ENCODE measurements at regions not wholly inside any gene's neighbourhood (a gene's known extent, or its start where the extent isn't known, plus 50 kb on each side); places are given as distances from the start of the nearest gene placed in this dataset.

GRCh38 chr4:38566806-38567398 is 97.1 kb upstream of the KLF3 start:
- no peak for DNase-seq

DNA sequence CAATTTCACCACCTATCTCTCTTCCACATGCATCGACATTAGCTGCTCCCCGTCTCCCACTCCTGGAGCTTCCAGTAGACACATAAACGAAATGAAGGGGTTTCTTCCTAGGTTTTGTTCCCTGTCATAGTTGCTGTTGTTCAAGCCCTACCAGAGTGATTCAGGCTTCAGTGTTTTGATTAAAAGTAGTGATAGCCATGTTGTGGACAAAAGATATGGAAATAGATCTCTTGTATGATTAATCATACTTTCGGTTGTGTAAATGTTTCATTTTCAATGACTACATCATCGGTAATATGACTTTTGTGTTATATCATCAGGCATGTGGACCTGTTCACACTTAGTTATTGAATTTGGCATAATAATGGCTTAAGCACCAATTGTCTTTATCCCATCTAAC is 96.5 kb upstream of the KLF3 start:
- DNase-seq: no peak

GRCh38 chr4:38568768-38569167 is 95.2 kb upstream of the KLF3 start:
- no peak for DNase-seq

DNA sequence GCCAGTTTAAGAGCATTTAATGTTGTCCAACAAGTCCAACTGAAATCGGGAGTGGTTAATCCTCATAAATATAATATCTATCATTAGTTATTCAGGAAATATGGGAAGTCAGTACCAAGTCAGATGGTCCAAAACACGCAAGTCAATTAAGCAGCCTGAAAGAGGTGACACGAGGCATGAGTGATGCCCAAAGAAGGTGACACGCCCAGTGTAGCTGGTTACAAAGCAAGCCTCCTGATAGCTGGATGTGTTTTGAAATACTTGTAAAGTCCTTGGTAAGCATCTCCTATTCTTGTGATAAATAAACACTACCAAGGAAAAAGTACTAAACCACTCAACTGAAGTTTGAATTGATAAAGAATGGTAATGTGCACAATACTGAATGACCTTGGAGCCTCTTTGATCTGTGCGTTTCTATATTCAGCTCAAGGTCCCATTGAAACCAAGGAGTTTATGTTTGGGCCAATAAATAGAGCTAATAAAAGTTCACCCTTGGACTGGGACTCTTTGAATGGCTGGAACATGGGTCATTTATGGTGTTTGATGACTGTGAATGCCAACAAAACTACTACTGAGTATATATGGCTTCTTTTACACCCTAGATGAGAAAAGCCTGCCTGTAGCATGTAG is 93.2 kb upstream of the KLF3 start:
- no peak for DNase-seq

DNA sequence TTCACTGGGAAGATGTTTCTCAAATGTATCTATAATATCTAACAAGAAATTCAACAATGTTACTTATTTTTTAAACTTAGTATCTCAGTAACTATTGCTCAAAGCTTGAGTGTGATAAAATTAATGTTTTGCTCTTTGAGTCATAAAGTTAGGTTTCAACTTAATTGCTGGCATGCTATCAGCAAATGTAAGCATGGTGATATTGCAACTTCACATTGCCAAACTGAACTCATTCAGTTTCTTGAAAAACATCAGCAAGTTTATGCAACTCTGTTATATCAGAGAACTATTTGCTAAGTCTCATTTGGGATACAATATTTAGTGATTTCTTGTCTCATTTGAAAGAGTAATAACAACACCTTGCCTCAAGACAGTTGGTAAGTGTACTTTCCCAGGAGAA is 91.2 kb upstream of the KLF3 start:
- DNase-seq: no peak

- no peak for DNase-seq
Observed at GRCh38 chr4:38574559-38575333, 89.3 kb upstream of the KLF3 start.

- DNase-seq: no peak
Observed at GRCh38 chr4:38576767-38577166, 87.2 kb upstream of the KLF3 start.

DNA sequence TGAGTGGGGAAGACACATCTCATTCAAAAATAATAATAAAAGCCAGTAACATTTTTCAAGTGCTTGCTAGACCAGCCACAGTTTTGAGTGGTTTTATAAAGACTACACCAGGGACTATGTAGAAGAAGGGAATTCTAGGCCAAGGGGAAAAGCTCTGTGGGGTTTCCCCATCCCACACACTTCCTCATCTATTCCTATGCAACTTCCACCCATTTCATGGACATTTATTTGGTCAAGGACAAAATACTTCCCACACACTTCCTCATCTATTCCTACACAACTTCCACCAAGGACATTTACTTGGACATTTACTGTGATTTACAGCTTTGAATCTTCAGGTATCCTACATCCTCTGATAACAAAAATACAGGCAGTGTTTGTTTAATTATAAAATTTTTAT is 86.5 kb upstream of the KLF3 start:
- DNase-seq: no peak

GRCh38 chr4:38581426-38582106 is 82.4 kb upstream of the KLF3 start:
- DNase-seq: no peak

DNA sequence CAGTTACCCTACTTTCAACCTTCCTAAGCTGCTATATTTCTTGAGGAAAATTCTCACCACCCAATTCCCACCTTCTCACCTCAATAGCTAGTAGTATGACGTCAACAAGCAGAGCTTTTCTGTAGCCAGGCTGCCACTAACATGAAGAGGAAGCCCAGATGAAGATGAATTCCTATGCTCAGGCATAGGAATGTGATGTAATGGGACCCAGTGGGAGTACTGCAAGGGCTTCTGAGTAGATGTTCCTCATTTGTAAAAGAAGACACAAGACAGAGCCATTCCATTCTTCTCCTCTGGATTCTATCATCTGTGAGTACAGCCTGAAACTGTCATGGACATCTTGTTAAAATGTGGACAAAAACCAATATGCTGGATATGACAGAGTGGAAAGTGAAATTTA is 81.6 kb upstream of the KLF3 start:
- no peak for DNase-seq

DNA sequence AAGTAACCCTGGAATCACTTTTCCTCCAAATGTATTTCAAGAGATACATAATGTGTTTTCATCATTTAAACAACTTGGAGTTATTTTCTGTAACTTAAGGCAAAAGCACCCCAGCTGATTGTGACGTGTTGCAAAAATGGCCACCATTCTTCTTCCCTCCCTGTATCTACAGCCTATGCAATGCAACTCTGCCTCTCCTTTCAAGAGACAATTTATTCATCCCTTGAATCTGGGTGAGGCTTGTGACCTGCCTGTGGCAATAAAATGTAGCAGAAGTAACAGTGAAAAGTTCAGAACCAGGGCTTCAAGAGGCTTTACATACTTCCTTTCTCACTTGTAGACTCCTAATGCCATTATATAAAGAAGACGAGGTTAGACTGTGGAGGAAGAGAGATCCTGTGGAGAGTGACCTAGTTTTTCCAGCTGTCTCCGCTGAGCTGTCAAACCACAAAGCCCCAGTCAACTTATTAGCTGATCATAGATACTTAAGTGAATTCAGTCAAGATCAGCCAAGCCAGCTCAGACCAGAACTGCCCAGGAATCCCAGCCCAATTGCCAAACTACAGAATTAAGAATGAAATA is 81.0 kb upstream of the KLF3 start:
- no peak for DNase-seq

- no peak for DNase-seq
Observed at GRCh38 chr4:38585871-38586270, 78.1 kb upstream of the KLF3 start.

DNA sequence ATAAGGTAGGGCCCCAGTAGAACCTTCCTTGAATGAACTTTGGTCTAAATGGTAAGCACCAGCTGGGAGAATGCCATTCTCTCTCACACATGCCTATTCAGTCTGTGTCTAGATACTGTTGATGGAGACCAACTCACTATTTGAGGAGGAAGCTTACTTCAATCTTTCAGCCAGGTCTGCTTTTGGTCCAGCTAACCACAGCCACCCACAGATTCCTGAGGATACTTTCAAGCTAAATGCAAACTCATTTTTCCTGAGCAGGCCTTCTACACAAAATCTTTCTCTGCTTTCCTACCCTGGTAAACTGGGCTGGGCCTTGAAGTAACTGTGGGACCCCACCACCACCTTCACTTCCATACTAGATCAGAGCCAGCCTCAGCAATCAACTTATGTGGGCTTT is 76.9 kb upstream of the KLF3 start:
- no peak for DNase-seq

- DNase-seq: no peak
Observed at GRCh38 chr4:38590046-38590445, 74.0 kb upstream of the KLF3 start.

GRCh38 chr4:38591617-38592337 is 72.2 kb upstream of the KLF3 start:
- DNase-seq: no peak

DNA sequence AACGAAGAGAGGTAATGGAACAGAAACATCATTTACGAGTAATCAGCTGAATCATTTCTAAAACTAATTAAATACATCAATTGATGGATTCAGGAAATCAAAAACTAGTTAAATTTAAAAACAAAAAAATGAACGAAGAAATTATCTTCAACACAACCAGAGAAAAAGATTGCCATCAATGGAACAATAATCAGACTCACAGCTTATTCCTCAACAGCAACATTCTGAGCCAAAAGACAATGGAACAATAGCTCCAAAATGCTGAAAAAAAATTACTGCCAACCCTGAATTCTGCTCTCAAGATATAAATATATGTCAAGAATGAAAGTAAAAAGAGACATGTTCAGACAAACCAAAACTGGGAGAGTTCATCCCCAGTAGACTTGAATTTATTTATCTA is 65.5 kb upstream of the KLF3 start:
- no peak for DNase-seq

DNA sequence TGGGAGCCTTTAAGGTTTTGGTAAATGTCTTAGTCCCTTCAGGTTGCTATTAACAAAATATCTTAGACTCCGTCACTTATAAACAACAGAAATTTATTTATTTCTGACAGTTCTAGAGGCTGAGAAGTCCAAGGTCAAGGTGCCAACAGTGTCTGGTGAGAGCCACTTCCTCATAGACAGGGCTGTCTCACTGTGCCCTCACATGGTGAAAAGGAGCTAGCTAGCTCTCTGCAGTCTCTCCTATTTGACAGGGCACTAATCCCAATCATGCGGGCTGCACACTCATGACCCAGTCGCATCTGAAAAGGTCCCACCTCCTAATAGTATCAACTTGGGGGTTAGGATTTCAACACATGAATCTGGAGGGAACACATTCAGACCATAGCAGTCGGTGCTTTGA is 63.4 kb upstream of the KLF3 start:
- DNase-seq: no peak

DNA sequence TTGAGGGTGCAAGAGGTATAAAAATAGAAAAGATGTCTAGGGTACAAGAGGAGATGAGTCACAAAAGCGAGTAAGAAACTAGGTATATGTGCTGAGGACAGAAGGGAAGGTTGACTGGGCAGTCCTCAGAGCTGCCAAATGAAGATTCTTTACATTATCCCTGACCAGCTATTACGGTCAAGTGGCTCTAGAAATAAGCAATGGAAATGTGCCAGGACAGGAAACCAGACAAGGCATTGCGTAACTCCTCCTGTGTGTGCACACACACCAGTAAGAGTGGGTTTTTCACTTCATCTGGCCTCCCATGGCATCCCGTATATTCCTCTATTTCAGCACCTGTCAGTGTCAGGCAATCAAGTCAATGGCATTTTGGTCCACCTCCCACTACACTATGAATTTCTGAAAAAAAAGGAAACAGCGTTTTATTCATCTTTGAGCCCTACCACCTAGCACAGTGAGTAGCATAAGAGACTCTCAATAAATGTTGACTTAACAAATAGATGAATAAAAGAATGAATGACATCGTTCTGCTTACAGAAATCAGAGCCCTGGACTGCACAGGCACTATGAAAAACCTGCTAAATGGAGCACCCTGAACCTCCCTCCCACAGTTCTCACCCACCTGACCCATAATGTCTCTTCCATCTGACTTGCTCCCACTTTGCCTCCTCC is 62.6 kb upstream of the KLF3 start:
- DNase-seq: peak; percentile 61

GRCh38 chr4:38601916-38602291 is 62.1 kb upstream of the KLF3 start:
- no peak for DNase-seq

- no peak for DNase-seq
Observed at GRCh38 chr4:38603652-38604051, 60.3 kb upstream of the KLF3 start.

DNA sequence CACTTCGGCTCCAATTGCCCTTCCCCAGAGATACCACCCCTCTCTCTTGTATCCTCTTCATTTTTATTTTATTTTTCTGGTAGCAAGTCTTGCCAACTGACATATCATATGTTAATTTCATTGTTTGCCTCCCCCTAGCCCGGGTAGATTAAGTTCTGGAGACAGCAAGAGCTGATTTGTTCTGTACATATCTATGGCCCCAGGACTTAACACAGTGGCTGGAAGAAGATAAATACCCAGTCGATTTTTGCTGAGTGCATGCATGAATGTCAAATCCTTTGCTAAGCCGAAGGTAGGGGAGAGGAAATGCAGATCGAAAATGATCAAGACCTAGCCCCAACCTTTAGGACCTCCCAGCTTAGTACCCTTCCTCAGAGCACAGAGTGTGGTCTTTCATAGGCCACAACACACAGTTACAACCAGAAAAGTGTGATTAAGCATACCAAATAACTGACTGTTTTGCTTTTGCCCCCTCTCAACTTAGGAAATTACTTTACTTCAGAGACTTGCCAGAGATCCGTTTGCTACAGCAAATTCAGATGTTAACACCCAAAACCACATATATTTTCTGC is 58.7 kb upstream of the KLF3 start:
- no peak for DNase-seq
